HL-60 (cell line): ENCODE measurements at regions not wholly inside any gene's neighbourhood (a gene's known extent, or its start where the extent isn't known, plus 50 kb on each side); places are given as distances from the start of the nearest gene placed in this dataset.

Experiments
- DNase-seq, 2 experiments: peaks; one replicate each; pipeline ENCODE4 v3.0.0-alpha.2; 2010 to 2020; ENCODE audit warnings: low read depth in 1 of 2, low spot score in 1 of 2
- H3K27ac ChIP-seq: fragments of 250-450 bp; sonication (Bioruptor Pico); replicated peaks from 2 replicates; pipeline ENCODE4 v1.5.1; 2020; ENCODE audit warnings: mild to moderate bottlenecking, moderate library complexity
- H3K27me3 ChIP-seq: fragments of 250-450 bp; sonication (Bioruptor Pico); 2 replicates; pipeline ENCODE4 v1.5.1; 2021; ENCODE audit warnings: mild to moderate bottlenecking, moderate library complexity; ENCODE audit not compliant: insufficient read depth, poor library complexity, severe bottlenecking
- H3K4me3 ChIP-seq: replicated peaks from 2 replicates; pipeline ENCODE4 v1.5.1; 2011; ENCODE audit warnings: mild to moderate bottlenecking, control low read depth, low read length; ENCODE audit not compliant: insufficient read depth
- CTCF ChIP-seq: IDR thresholded peaks from one replicate; pipeline ENCODE4 v1.5.1; 2011; ENCODE audit warnings: low read length, control low read depth, inconsistent platforms; ENCODE audit not compliant: insufficient read depth
- GABPA ChIP-seq: IDR thresholded peaks from 2 replicates; pipeline ENCODE4 v1.6.1; 2012; ENCODE audit warnings: low read depth
- POLR2AphosphoS5 ChIP-seq: IDR thresholded peaks from 2 replicates; pipeline ENCODE4 v1.6.1; 2012; ENCODE audit warnings: low read depth
- REST ChIP-seq: IDR thresholded peaks from 2 replicates; pipeline ENCODE4 v1.6.1; 2012; ENCODE audit warnings: low read depth; ENCODE audit not compliant: insufficient replicate concordance
- SPI1 ChIP-seq: IDR thresholded peaks from 2 replicates; pipeline ENCODE4 v1.6.1; 2012; ENCODE audit warnings: low read depth, mild to moderate bottlenecking, borderline replicate concordance

GRCh38 chr5:164636456-164636855, 1131.0 kb downstream of the MAT2B start:
- no peak for TF ChIP-seq CTCF
- no peak for TF ChIP-seq REST
- TF ChIP-seq SPI1: no peak
- no peak for TF ChIP-seq GABPA
- no peak for TF ChIP-seq POLR2AphosphoS5
- no peak overlapping the region for H3K27ac ChIP-seq
- no peaks in the 10 kb centered on the region for H3K27me3 ChIP-seq
- H3K4me3 ChIP-seq: no peak overlapping the region
- DNase-seq: no peak

- no peaks in the 10 kb centered on the region for H3K27me3 ChIP-seq
- no peak overlapping the region for H3K27ac ChIP-seq
- TF ChIP-seq SPI1 (no peak), GABPA (no peak), CTCF (no peak), REST (no peak), POLR2AphosphoS5 (no peak)
- no peak overlapping the region for H3K4me3 ChIP-seq
- no peak for DNase-seq
These were observed 1132.6 kb downstream of the MAT2B start for GRCh38 chr5:164637931-164638521.

GRCh38 chr5:164649266-164649665, 1143.8 kb downstream of the MAT2B start:
- Histone ChIP-seq H3K27ac (no peak overlapping the region), H3K4me3 (no peak overlapping the region), H3K27me3 (no peaks in the 10 kb centered on the region)
- no peak for TF ChIP-seq GABPA
- TF ChIP-seq SPI1: no peak
- no peak for TF ChIP-seq POLR2AphosphoS5
- TF ChIP-seq REST: no peak
- no peak for TF ChIP-seq CTCF
- no peak for DNase-seq
